GM12872 (cell line): ENCODE measurements at regions not wholly inside any gene's neighbourhood (a gene's known extent, or its start where the extent isn't known, plus 50 kb on each side); places are given as distances from the start of the nearest gene placed in this dataset.

ENCODE experiments used
- TF ChIP-seq, protein P1 (sequence below): IDR thresholded peaks from 3 replicates; pipeline ENCODE4 v1.5.1; 2011; ENCODE audit warnings: low read depth, mild to moderate bottlenecking, low read length, moderate library complexity; ENCODE audit not compliant: insufficient read depth

DNA sequence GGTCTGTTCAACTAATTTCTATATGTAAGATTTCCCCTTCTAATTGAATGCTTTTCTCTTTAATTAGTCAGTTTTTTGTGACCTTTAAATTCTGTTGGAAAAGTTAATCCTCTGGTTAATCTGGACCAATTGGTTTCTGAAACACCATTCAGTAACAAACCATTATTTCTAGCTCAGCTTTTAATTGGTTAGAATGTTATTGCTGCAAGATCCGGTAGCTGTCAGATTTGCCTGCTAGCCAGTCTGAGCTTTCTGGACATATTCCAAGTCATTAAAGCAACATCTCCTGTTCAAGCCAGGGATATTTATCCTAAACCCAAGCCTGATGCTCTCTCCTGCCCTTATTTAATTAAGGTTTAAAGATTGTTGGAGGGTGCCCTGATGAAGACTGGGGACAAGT, 55.1 kb upstream of the FBXL4 start:
- TF ChIP-seq, protein P1, sequence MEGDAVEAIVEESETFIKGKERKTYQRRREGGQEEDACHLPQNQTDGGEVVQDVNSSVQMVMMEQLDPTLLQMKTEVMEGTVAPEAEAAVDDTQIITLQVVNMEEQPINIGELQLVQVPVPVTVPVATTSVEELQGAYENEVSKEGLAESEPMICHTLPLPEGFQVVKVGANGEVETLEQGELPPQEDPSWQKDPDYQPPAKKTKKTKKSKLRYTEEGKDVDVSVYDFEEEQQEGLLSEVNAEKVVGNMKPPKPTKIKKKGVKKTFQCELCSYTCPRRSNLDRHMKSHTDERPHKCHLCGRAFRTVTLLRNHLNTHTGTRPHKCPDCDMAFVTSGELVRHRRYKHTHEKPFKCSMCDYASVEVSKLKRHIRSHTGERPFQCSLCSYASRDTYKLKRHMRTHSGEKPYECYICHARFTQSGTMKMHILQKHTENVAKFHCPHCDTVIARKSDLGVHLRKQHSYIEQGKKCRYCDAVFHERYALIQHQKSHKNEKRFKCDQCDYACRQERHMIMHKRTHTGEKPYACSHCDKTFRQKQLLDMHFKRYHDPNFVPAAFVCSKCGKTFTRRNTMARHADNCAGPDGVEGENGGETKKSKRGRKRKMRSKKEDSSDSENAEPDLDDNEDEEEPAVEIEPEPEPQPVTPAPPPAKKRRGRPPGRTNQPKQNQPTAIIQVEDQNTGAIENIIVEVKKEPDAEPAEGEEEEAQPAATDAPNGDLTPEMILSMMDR, result no peak

DNA sequence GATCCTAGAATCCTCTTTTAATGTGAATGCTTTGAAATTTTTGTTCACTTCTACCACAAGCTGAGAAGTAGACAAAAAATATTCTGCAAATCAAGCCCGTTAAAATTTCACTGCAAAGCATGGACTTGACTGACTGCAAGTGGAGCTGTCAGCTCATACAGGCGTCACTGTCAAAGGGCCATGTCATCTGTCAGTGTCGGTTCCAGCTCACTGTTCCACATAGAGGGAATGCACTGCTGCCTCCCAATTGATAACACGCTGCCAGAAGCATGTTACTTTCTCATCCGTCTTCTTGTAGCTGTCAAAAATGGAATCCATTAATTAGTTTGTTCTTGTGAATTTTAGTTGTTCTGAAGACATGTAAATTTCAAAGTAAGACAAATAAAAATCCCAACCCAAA, 50.4 kb upstream of the FBXL4 start:
- TF ChIP-seq, protein P1, result no peak
